DOHH2 (cell line): ENCODE measurements at regions not wholly inside any gene's neighbourhood (a gene's known extent, or its start where the extent isn't known, plus 50 kb on each side); places are given as distances from the start of the nearest gene placed in this dataset.

Experiments used
- H3F3A ChIP-seq: fragments of 200-600 bp; sonication (generic), shearing (Covaris generic); 2 replicates; pipeline ENCODE4 v1.6.0; 2016; ENCODE audit warnings: antibody characterized with exemption, mild to moderate bottlenecking; ENCODE audit not compliant: control insufficient read depth, insufficient read depth
- H3K27ac ChIP-seq: fragments of 200-600 bp; sonication (generic); 2 replicates; pipeline ENCODE4 v1.5.1; 2014; ENCODE audit warnings: low read depth, mild to moderate bottlenecking, low read length, moderate library complexity
- H3K27me3 ChIP-seq: fragments of 200-600 bp; sonication (generic); 2 replicates; pipeline ENCODE4 v1.6.1; 2014; ENCODE audit warnings: mild to moderate bottlenecking, low read length, mixed read lengths; ENCODE audit not compliant: control insufficient read depth
- H3K36me3 ChIP-seq: fragments of 200-600 bp; sonication (generic); 2 replicates; pipeline ENCODE4 v1.6.1; 2014; ENCODE audit warnings: mild to moderate bottlenecking, low read length, moderate library complexity, mixed read lengths; ENCODE audit not compliant: control insufficient read depth
- H3K4me1 ChIP-seq: fragments of 200-600 bp; sonication (generic); 2 replicates; pipeline ENCODE4 v1.6.1; 2014; ENCODE audit warnings: mild to moderate bottlenecking, low read length, mixed read lengths; ENCODE audit not compliant: control insufficient read depth
- H3K4me2 ChIP-seq: fragments of 200-600 bp; sonication (generic); 2 replicates; pipeline ENCODE4 v1.6.0; 2014; ENCODE audit warnings: mild to moderate bottlenecking, low read length, moderate library complexity
- H3K4me3 ChIP-seq: fragments of 200-600 bp; sonication (generic); 2 replicates; pipeline ENCODE4 v1.5.1; 2014; ENCODE audit warnings: mild to moderate bottlenecking, low read length, mixed read lengths
- H3K79me2 ChIP-seq: fragments of 200-600 bp; sonication (generic); 2 replicates; pipeline ENCODE4 v1.6.1; 2014; ENCODE audit warnings: mild to moderate bottlenecking, low read length, mixed read lengths; ENCODE audit not compliant: control insufficient read depth
- H3K9me2 ChIP-seq: fragments of 200-600 bp; sonication (generic); replicated peaks from 2 replicates; pipeline ENCODE4 v1.6.1; 2014; ENCODE audit warnings: mild to moderate bottlenecking, low read length, mixed read lengths; ENCODE audit not compliant: control insufficient read depth
- H3K9me3 ChIP-seq: fragments of 200-600 bp; sonication (generic); 2 replicates; pipeline ENCODE4 v1.6.1; 2014; ENCODE audit warnings: antibody characterized with exemption, low read length, mixed read lengths; ENCODE audit not compliant: control insufficient read depth, insufficient read depth
- H4K20me1 ChIP-seq: fragments of 200-600 bp; sonication (generic); 2 replicates; pipeline ENCODE4 v1.6.0; 2014; ENCODE audit warnings: low read depth, mild to moderate bottlenecking, antibody characterized with exemption, low read length, moderate library complexity; ENCODE audit not compliant: control insufficient read depth, insufficient read depth
- CTCF ChIP-seq: fragments of 200-600 bp; sonication (generic); IDR thresholded peaks from one replicate; pipeline ENCODE4 v1.5.1; 2014; ENCODE audit warnings: antibody characterized with exemption, mild to moderate bottlenecking, low read depth, low read length; ENCODE audit not compliant: poor library complexity, severe bottlenecking
- EZH2phosphoT487 ChIP-seq: fragments of 200-600 bp; sonication (generic); IDR thresholded peaks from 2 replicates; pipeline ENCODE4 v1.6.1; 2017; ENCODE audit warnings: borderline replicate concordance, mild to moderate bottlenecking, antibody characterized with exemption, low read length, moderate library complexity, mixed read lengths

- H3K4me3 ChIP-seq = no peak overlapping the region
- H4K20me1 ChIP-seq = no peaks in the 10 kb centered on the region
- H3K36me3 ChIP-seq = no peaks in the 10 kb centered on the region
- no peaks in the 10 kb centered on the region for H3F3A ChIP-seq
- H3K79me2 ChIP-seq = no peaks in the 10 kb centered on the region
- TF ChIP-seq EZH2phosphoT487 (no peak), CTCF (no peak)
- no peaks in the 10 kb centered on the region for H3K9me2 ChIP-seq
- no peaks in the 10 kb centered on the region for H3K9me3 ChIP-seq
- no peak overlapping the region for H3K4me2 ChIP-seq
- no peaks in the 10 kb centered on the region for H3K27me3 ChIP-seq
- H3K4me1 ChIP-seq = no peaks in the 10 kb centered on the region
- H3K27ac ChIP-seq = no peak overlapping the region
Measured at GRCh38 chr17:70022175-70022574, 52.9 kb upstream of the KCNJ16 start.

- no peaks in the 10 kb centered on the region for H3F3A ChIP-seq
- H3K79me2 ChIP-seq = no peaks in the 10 kb centered on the region
- no peaks in the 10 kb centered on the region for H3K9me3 ChIP-seq
- H3K27me3 ChIP-seq = no peaks in the 10 kb centered on the region
- H4K20me1 ChIP-seq = no peaks in the 10 kb centered on the region
- TF ChIP-seq CTCF = no peak
- no peak for TF ChIP-seq EZH2phosphoT487
- no peaks in the 10 kb centered on the region for H3K4me1 ChIP-seq
- no peaks in the 10 kb centered on the region for H3K36me3 ChIP-seq
- no peak overlapping the region for H3K4me2 ChIP-seq
- H3K4me3 ChIP-seq = no peak overlapping the region
- H3K9me2 ChIP-seq = no peaks in the 10 kb centered on the region
- H3K27ac ChIP-seq = no peak overlapping the region
Measured at GRCh38 chr17:70024253-70024652, 50.8 kb upstream of the KCNJ16 start.
